A549 (cell line): ENCODE measurements at regions not wholly inside any gene's neighbourhood (a gene's known extent, or its start where the extent isn't known, plus 50 kb on each side); places are given as distances from the start of the nearest gene placed in this dataset.
A peak's percentile ranks its signal among the peaks of the same experiment; 100 is the strongest.

Experiments
- CTCF ChIP-seq: fragments of >200 bp; sonication (Bioruptor Twin); formaldehyde crosslinking; IDR thresholded peaks from 3 replicates; pipeline ENCODE4 v1.5.1; 2016
- FOSB ChIP-seq: fragments of 250-450 bp; sonication (Bioruptor Pico); IDR thresholded peaks from 2 replicates; pipeline ENCODE4 v1.5.0; 2020; ENCODE audit warnings: mild to moderate bottlenecking, moderate library complexity
- KDM1A ChIP-seq: fragments of 200-600 bp; sonication (generic); IDR thresholded peaks from 2 replicates; pipeline ENCODE4 v1.6.1; 2016; ENCODE audit warnings: low read depth, mild to moderate bottlenecking
- POLR2A ChIP-seq: IDR thresholded peaks from 2 replicates; pipeline ENCODE4 v1.6.1; 2012; ENCODE audit warnings: mild to moderate bottlenecking, low read length
- SMC3 ChIP-seq: fragments of >200 bp; sonication (Bioruptor Twin); formaldehyde crosslinking; IDR thresholded peaks from 3 replicates; pipeline ENCODE4 v1.6.1; 2018; ENCODE audit warnings: inconsistent platforms
- TFCP2L1 ChIP-seq: fragments of 250-450 bp; sonication (Bioruptor Pico); IDR thresholded peaks from 2 replicates; pipeline ENCODE4 v1.5.0; 2021; ENCODE audit warnings: mild to moderate bottlenecking
- ZNF302 ChIP-seq: fragments of 250-450 bp; sonication (Bioruptor Pico); IDR thresholded peaks from 2 replicates; pipeline ENCODE4 v1.9.0; 2021; ENCODE audit warnings: inconsistent platforms, mild to moderate bottlenecking, moderate library complexity
- TF ChIP-seq, protein P1 (sequence below): IDR thresholded peaks from 2 replicates; pipeline ENCODE4 v1.6.1; 2012

DNA sequence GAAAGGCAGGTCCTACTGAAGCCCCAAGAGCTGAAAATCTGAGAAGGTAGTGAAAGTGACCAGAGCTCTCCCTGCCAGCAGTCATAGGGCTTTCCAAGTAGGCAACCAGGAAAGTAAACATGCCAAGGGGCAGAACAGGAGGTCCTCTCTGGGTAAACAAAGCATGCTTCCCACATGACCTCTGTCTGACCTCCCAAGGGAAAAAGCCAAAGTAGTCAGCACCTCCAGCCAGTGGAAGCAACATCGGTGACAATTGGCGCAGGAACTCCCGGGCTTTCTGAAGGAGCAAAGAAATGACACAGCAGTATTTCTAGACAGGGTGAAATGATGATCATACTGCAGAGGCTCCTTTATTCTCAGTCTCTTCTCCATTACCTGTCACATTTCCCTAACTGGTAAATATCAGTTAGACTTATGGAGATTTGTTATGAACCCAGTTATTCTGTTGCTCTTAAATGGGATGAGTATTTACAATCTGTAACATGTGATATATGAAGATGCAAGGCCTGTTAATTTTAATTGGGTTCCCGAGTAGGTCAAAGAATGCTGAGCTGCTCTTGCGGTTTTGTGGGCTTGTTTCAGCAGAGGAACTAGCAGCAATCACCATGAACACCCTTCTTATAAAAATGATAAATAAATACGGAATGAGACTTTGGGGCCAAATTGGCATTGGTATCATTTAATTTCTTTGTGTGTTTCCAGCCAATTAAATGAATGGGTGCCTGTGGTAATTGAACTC lies 321.0 kb downstream of the RND3 start:
- TF ChIP-seq SMC3 (peak; percentile 83; the same call in 2 of the 3 replicates), KDM1A (no peak), FOSB (0 out of 2 replicates have a peak, but pooled peaks have one; percentile 41), ZNF302 (no peak), POLR2A (no peak), TFCP2L1 (no peak), CTCF (no peak)
- TF ChIP-seq, protein P1, sequence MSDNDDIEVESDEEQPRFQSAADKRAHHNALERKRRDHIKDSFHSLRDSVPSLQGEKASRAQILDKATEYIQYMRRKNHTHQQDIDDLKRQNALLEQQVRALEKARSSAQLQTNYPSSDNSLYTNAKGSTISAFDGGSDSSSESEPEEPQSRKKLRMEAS: peak; percentile 93
